ENCODE measurements at regions not wholly inside any gene's neighbourhood (a gene's known extent, or its start where the extent isn't known, plus 50 kb on each side); places are given as distances from the start of the nearest gene placed in this dataset.

GRCh38 chr7:135803143-135803542, 54.5 kb upstream of the FAM180A start:
- H3K9me3 ChIP-seq, result no peaks in the 10 kb centered on the region
- DNase-seq, result no peak
- H3K4me1 ChIP-seq, result peaks cover 0 to 8% of the 10 kb centered on the region in 2 donors
- no peaks in the 10 kb centered on the region for H3K36me3 ChIP-seq
- intact Hi-C loops (cut with DNase I), result loop anchor here in 1 of 2 donors (10.0 kb wide), 1 partner anchor 202 kb away; no protein-coding TSS in a partner anchor
- H3K27me3 ChIP-seq, result peaks cover 0 to 18% of the 10 kb centered on the region in 2 donors
- H3K4me3 ChIP-seq, result no peak overlapping the region
- TF ChIP-seq, protein P1, sequence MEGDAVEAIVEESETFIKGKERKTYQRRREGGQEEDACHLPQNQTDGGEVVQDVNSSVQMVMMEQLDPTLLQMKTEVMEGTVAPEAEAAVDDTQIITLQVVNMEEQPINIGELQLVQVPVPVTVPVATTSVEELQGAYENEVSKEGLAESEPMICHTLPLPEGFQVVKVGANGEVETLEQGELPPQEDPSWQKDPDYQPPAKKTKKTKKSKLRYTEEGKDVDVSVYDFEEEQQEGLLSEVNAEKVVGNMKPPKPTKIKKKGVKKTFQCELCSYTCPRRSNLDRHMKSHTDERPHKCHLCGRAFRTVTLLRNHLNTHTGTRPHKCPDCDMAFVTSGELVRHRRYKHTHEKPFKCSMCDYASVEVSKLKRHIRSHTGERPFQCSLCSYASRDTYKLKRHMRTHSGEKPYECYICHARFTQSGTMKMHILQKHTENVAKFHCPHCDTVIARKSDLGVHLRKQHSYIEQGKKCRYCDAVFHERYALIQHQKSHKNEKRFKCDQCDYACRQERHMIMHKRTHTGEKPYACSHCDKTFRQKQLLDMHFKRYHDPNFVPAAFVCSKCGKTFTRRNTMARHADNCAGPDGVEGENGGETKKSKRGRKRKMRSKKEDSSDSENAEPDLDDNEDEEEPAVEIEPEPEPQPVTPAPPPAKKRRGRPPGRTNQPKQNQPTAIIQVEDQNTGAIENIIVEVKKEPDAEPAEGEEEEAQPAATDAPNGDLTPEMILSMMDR (IDR thresholded peaks at IDR 0.05), result no peak
- no peak overlapping the region for H3K27ac ChIP-seq
- no peak for ATAC-seq

DNA sequence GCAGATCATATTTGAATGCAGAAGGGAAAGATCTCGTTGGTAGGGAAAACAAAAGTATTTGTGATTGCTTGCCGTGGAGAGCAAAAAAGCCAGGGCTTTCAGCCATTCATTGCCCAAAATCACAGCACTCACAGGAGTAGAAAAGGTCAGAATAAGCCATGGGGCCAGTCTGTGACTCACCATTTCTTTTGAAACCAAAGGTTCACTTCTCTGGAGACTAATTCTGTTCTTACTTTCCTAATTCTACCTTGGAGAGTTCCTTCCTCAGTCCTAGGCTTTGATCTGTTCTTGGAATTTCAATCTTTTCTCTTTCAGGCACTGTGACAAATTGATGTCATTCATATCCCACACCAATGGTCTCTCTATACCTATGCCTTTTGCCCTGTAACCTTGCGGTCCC, 54.1 kb upstream of the FAM180A start:
- ATAC-seq (no peak), DNase-seq (no peak)
- TF ChIP-seq, protein P1 (IDR thresholded peaks at IDR 0.05), result no peak
- Histone ChIP-seq H3K27ac (no peak overlapping the region), H3K4me1 (peaks cover 0 to 8% of the 10 kb centered on the region in 2 donors), H3K36me3 (no peaks in the 10 kb centered on the region), H3K9me3 (no peaks in the 10 kb centered on the region), H3K4me3 (no peak overlapping the region), H3K27me3 (peaks cover 0 to 18% of the 10 kb centered on the region in 2 donors)
- intact Hi-C loops (cut with DNase I), result loop anchor here in 1 of 2 donors (10.0 kb wide), 1 partner anchor 202 kb away; no protein-coding TSS in a partner anchor

GRCh38 chr7:135801877-135802276, 53.3 kb upstream of the FAM180A start:
- H3K4me3 ChIP-seq, result no peak overlapping the region
- TF ChIP-seq, protein P1 (IDR thresholded peaks at IDR 0.05), result no peak
- no peaks in the 10 kb centered on the region for H3K36me3 ChIP-seq
- H3K27me3 ChIP-seq, result peaks cover 0 to 18% of the 10 kb centered on the region in 2 donors
- H3K9me3 ChIP-seq, result no peaks in the 10 kb centered on the region
- intact Hi-C loops (cut with DNase I), result loop anchor here (2.0 to 10.0 kb wide), 2 partner anchors 203 to 207 kb away; no protein-coding TSS in a partner anchor
- DNase-seq (peak in 1 of 4 donors; percentile 9), ATAC-seq (no peak)
- peaks cover 0 to 8% of the 10 kb centered on the region in 2 donors for H3K4me1 ChIP-seq
- no peak overlapping the region for H3K27ac ChIP-seq

GRCh38 chr7:135801045-135801693, 52.6 kb upstream of the FAM180A start:
- intact Hi-C loops (cut with DNase I), result loop anchor here (2.0 to 10.0 kb wide), 2 partner anchors 204 to 208 kb away; no protein-coding TSS in a partner anchor
- DNase-seq (peak in 2 of 4 donors; percentile 56 to 68), ATAC-seq (peak; percentile 75)
- Histone ChIP-seq H3K27ac (no peak overlapping the region), H3K27me3 (peaks cover 0 to 18% of the 10 kb centered on the region in 2 donors), H3K9me3 (no peaks in the 10 kb centered on the region), H3K36me3 (no peaks in the 10 kb centered on the region), H3K4me1 (peaks cover 0 to 8% of the 10 kb centered on the region in 2 donors), H3K4me3 (no peak overlapping the region)
- TF ChIP-seq, protein P1 (IDR thresholded peaks at IDR 0.05), result peak; percentile 57 to 60

GRCh38 chr7:135800560-135800959, 51.9 kb upstream of the FAM180A start:
- DNase-seq, result no peak
- no peak overlapping the region for H3K4me3 ChIP-seq
- H3K27ac ChIP-seq, result no peak overlapping the region
- TF ChIP-seq, protein P1 (IDR thresholded peaks at IDR 0.05), result no peak
- H3K9me3 ChIP-seq, result no peaks in the 10 kb centered on the region
- H3K4me1 ChIP-seq, result peaks cover 0 to 8% of the 10 kb centered on the region in 2 donors
- intact Hi-C loops (cut with DNase I), result loop anchor here (2.0 to 10.0 kb wide), 2 partner anchors 204 to 208 kb away; no protein-coding TSS in a partner anchor
- no peak for ATAC-seq
- no peaks in the 10 kb centered on the region for H3K36me3 ChIP-seq
- H3K27me3 ChIP-seq, result peaks cover 0 to 18% of the 10 kb centered on the region in 2 donors
